HG03342 (cell line): ENCODE measurements at regions not wholly inside any gene's neighbourhood (a gene's known extent, or its start where the extent isn't known, plus 50 kb on each side); places are given as distances from the start of the nearest gene placed in this dataset.
"Not testable (repeated sequence)": the region's sequence is repeated elsewhere in the genome, so short reads cannot be mapped to it uniquely, and the experiment has no call there.

Experiments used
- ATAC-seq: cut with Tn5 transposase; IDR thresholded peaks from one replicate; pipeline ENCODE4 v1.9.1; 2021; ENCODE audit warnings: mild to moderate bottlenecking, moderate library complexity; ENCODE audit not compliant: unreplicated experiment

DNA sequence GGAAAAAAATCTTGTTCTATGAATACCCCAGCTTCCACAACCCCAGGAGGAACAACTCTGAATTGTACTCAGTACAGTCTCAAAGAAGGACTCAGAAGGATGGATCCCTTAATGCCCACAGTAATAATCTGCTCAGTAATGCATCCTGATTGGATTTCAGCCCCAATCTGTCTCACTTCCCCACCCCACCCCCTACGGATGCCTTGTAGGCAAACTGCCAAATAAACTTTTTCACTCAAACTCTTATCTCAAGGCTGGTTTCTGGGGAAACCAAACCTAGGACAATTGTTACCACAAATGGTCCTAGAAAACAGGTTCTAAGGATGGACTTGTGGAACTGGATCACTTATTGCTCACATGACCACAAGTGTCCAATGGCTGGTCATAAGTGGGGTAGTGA, 1021.8 kb upstream of the INTU start:
- ATAC-seq, result no peak

DNA sequence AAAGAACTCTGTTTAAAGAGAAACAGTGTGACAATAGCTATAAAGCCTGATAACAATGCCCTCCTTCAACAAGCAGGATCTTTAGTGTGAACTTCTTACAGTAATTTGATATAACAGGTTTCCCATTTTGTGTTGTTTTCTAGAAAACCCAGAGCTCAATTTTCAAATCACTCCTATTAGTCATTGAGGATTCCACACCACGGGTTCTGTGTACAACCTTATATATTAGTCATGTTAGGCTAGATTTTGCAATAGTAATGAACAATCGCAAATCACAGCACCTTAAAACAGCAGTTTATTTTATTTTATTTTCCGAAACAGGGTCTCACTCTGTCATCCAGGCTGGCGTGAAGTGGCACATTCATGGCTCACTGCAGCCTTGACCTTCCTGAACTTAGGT, 1020.9 kb upstream of the INTU start:
- ATAC-seq, result no peak

DNA sequence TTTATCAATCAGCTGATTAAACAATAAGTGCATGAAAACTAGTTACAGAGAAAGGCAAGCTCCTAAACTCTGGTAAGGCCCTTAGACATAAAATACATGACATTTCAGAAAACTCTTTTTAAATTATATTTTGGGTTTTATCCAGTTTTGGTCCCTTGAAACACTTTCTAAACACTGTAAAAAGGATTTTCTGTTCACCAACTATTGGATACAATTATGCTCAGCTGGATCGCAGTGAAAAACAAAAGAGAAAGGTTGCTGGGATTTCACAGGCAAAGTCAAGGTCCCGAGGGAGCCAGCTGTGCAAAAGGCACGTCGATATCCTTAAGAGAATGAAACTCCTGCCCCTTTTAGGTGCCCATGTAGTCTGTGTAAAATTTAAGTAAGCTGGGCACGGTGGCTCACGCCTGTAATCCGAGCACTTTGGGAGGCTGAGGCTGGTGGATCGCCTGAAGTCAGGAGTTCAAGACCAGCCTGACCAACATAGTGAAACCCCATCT, 1018.4 kb upstream of the INTU start:
- ATAC-seq, result no peak

DNA sequence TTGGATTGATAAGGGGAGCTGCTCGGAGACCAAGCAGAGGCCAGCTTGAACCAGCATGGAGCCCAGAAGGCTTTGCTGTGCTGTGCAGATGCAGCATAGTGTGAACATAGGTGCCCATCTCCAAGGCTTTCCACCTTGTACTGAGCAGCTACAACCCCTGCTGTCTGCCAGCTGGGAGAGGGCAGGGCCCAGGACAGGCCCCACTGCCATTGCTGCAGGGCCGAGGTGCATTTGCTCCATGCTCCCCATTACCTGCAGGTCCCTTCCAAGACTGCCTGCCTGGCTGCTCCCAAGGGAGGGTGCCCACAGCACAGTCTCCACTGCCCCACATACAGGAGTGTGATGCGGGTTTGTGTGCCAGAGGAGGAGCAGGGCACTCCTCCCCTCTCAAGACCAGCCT, 1016.0 kb upstream of the INTU start:
- no peak for ATAC-seq

DNA sequence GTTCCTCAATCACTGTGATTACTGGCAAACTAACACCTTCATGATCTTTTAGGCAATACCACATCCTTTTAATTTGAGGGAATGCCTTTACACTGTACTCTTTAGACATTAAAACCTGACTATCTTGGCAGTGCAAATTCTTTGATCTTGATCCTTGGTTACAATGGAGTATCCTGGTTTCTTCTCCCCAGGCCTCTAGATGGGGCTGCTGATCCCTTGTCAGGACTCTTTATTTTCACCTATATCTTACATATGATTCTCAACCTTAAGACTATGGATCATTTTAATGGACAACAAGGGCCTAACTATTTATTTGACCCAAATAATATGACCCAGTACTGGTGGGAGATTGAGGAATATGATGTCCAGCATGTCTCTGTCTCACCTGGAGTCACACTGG, 1005.5 kb upstream of the INTU start:
- ATAC-seq, result no peak

DNA sequence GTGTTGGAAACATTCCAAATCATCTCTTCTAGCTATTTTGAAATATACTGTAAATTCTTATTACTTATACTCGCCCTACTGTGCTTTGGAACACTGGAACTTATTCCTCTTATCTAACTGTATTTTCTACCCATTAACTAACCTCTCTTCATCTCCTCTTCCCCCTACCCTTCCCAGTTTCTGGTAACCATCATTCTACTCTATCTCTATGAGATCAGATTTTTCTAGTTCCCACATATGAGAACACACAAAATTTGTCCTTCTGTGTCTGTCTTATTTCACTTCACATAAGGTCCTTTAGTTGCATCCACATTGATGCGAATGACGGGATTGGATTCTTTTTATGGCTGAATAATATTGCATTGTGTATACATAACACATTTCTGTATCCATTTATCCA, 1003.8 kb upstream of the INTU start:
- no peak for ATAC-seq

DNA sequence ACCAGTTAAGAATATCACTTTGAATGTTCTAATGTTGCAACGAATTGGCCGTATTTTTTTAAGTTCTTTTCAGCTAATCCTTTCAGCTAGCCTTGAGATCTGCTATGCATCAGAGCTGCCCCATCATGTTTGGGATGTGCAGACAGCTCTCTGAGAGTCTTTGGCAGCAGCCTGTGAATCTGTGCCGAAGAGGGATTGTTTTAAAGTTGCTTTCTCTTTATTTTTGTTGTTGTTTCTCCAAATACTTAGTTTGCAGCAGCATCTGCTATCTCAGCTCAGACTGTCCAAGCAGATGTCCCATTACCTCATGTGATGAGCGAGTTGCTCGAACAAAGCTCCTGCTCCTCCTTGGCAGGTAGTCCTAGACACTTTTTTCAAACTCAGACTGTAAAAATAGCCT, 1002.5 kb upstream of the INTU start:
- ATAC-seq, result no peak

DNA sequence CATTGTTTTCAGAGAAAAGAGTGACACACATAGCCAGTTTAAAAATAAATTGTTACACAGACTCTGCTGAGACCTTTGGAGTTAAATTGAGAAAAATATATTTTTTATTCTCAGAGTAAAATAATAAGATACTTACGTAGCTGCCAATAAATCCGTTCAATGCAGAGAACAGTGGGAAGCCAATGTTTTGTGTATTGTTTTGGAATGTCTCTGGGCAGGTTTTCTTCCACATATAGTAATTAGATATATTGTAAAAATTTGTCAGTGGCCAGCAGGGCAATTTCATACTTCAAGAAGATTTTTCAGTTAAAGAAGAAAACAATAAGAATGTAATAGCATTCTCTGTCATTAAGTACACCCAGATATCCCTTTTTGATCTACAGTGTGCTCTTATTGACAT, 999.5 kb upstream of the INTU start:
- no peak for ATAC-seq

DNA sequence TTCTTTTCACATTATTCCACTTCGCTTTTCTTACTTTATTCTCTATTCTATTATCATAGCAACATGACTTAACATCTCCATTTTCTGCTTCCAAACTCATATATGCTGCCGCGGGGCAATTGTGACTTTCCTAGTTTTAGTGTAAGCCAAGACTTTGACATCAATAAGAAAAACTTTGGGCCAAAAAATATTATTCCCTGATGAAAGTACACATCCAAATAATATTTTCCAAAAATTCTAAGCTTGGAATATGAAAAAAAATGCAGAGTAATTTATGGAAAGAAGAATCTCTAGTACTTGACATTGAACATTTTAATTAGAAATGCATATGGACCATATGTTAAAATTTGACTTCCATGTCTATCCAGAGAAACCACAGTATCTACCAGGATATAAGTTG, 995.1 kb upstream of the INTU start:
- no peak for ATAC-seq

DNA sequence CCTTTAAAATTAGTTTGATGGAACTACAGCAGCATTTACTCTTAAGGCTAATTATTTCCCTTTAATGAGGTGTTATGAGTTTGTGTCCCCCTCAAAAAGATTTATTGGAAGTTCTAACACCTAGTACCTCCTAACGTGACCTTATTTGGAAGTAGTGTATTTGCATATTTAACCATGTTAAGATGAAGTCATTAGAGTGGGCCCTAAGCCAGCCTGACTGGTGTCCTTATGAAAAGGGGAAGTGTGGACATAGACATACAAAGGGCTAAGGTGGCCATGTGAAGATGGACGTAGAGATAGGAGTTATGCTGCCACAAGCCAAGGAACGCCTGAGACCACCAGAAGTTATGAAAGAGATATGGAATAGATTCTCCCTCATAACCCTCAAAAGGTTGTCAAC, 985.4 kb upstream of the INTU start:
- no peak for ATAC-seq

DNA sequence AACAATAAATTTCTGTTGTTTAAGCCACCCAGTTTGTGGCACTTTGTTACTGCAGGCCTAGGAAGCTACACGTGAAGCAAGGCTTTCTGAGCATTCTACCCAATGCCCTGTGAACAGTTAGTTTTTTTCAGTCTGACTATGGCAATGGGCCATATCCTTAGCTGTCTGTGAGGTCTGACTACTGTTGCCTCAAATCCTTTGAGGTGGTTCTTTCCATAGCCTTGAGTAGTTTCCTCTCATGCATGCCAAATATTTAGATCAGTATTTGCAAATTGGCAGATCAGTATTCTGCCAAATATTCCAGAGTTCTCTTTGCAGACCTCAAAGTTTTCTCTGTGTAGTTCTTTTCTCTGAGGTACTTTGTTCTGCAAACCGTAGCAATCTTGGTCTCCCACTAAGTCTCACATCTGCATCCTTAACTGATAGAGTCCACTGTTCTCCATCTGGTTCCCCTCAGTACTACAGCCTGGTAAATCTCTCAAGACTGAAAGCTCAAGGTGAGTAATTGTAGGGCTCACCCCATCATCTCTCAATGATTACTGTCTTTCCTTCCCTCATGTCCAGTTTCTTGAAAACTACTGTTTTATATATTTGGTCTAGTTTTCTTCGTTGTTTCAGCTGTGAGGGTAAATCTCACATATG, 984.9 kb upstream of the INTU start:
- no peak for ATAC-seq

DNA sequence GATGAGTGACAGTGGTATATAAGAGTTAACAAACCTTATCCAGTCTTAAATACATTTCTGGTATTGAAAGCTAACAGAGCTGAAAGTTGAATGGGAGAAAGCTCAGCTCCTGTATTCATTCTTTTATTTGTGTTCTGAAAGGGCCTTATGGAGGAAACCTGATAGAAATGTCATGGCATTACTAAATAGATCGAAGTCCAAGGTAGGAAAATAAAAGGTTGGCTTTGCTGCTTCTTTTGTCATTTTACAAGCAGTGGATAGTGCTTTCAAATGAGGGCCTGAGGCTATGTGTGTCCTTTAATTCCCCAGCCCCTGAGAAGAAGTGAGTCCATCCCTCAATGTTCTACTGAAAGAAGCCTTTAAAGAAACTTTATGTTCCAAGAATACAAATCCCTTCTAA, 974.3 kb upstream of the INTU start:
- ATAC-seq, result no peak

DNA sequence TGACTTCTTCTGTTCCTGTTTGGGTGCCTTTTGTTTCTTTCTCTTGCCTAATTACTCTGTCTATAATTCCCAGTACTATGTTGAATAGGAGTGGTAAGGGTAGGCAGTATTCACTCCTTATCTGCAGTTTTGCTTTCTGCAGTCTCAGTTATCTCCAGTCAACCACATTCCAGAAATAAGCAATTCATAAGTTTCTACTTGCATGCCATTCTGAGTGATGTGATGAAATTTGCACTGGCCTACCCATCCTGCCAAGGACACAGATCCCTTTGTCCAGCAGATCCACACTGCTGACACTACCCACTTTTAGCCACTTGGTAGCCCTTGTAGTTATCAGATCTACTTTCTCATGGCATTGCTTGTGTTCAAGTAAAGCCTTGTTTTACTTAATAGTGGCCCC, 971.6 kb upstream of the INTU start:
- no peak for ATAC-seq

DNA sequence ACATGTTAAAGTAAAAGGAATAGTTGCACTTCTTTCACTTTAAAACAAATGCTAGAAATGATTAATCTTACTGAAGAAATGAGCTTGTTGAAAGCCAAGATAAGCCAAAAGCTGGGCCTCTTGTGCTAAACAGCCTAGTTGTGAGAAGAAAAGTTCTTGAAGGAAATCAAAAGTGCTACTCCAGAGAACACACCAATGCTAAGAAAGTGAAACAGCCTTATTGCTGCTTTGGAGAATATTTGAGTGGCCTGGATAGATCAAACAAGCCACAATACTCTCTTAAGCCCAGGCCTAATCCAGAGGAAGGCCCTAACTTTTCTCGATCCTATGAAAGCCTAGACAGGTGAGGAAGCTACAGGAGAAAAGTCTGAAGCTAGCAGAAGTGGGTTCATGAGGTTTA, 967.9 kb upstream of the INTU start:
- ATAC-seq, result no peak

DNA sequence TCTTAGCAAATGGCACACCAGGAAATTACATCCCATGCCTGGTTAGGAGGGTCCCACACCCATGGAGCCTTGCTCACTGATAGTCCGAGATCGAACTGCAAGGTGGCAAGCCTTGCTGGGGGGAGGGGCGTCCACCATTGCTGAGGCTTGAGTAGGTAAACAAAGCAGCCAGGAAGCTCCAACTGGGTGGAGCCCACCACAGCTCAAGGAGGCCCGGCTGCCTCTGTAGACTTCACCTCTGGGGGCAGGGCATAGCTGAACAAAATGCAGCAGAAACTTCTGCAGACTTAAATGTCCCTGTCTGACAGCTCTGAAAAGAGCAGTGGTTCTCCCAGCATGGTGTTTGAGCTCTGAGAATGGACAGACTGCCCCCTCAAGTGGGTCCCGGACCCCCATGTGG, 962.7 kb upstream of the INTU start:
- not testable (repeated sequence) for ATAC-seq

DNA sequence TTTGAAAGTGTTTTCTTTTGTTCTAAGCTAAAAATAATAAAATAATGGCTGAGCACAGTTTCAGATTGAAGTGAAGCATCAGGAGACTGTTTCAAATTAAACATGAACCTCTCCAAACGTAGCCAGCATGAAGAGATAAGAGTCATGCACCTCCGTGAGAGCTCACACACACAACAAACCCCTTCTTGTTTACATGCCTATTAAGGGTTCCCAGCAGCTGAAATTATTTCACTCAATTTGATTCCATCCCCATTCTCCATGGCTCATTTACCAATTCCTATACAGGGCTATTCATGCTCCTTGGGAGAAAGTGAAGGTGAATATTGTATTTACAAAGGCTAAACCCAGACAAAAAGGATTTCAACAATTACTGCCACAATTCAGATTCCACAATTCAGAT, 954.1 kb upstream of the INTU start:
- no peak for ATAC-seq

DNA sequence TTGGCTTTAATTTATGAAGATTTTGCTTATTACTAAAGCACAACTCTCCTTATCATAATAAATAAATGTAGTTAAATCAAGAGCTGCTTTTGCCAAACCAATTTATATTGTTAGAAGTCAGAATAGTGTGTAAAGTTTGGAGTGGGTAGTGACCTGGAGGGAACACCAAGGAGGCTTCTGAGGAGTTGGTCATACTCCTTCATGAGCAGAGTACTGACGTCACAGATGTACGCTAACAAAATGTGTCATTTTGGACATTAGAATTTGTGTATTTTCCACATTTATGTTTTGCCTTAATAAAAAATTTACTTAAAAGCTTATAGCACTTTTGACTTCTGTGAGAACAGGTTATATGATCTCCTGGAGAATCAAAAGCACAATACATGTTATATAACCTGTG, 953.5 kb upstream of the INTU start:
- ATAC-seq, result no peak

DNA sequence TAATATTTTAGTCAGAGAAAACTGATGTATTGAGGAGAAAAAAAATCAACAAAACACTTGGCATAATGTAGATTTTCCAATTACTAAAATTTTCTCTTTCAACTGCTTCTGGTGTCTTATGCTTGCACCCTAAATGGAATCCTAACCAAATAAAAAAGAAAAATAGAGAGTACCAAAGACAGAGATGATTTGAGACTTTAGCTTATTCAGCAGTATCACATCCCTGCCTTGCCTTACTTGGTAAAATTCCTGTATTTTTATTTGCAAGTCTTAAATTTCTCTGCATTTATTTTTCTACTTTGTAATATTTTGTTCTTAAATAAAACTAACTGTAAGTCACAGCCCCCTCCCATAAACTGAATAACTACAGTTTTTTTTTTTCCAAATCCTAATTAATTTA, 950.5 kb upstream of the INTU start:
- no peak for ATAC-seq

DNA sequence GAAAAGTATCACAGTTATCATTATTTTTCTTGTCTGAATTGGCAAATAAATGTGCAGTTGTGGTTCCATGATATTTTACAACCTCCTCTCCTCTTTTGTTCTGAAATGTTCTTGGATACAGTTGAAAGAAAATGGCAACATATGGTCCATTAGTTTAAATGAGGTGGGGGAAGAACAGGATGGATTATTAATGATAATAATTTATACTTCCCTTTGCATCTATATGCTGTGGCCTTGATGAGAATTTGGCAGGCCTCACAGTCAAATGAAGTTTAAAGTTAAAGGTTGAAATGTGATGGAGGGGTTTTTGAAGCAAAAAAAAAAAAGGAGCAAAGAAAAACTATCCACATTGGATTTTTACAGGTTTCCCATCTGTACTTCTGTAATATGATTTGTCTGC, 946.3 kb upstream of the INTU start:
- ATAC-seq, result no peak

DNA sequence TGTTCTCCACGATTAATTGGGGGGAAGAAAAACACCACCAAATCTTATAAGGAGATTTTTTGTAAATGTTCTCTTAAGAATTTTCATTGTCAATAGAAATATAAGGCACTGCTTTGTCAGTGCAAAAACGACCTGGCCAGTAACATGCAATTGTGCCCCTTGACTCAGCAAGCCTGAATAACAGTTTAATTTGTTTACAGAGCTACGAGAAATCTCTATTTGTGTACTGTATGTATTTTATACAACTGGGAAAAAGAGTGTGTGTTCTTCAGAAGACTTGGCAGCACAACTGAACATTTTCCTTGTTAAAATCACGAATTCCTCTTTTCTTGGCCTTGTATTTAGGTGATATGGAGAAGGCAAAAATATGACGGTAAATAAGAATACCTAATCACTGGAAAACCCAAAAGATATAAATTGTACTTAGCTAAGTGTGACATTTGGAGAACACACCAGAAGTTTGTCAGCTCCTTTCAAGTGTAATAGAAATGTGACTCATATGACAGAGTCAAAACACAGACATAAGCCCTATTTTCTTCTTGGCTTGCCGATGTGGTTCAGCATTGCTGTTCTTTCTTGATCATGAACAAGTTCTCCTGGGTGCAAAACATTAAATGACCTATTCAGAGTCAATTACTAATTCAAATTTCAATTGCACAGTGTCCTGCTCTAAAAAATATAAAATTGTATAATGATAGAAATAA, 945.0 kb upstream of the INTU start:
- no peak for ATAC-seq

DNA sequence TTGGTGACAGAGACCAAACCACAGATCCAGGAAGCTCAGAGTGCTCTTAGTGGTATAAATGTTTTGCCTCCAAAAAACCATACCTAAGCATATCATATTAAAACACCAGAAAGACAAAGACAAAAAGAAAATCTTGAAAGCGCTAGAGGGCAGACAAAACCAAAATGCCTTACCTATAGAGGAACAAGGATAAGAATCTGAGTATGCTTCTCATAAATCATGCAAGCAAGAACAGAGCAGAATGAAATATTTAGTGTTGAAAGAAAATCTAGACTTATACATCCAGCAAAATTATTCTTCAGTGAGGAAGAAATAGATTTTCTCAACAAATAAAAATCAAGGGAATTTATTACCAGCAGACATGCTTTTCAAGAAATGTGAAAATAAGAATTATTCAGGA, 941.0 kb upstream of the INTU start:
- no peak for ATAC-seq

DNA sequence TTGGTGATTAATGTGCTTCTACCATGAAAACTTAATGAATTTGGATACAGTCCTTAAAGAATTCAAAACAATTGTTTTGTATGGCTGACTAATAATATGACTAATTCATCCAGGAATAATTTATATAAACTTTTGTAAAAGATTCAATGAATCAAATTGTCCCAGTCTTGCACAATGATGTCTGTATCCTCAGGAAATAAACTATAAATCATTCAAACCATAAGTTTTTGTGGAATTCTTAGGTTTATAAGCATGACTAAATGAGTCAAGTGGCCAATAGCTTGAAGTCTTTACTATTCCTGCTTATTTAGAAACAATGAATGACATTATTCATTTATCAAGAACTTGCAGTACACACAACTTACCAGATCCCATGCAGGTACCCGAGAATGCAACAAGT, 935.0 kb upstream of the INTU start:
- ATAC-seq, result no peak

DNA sequence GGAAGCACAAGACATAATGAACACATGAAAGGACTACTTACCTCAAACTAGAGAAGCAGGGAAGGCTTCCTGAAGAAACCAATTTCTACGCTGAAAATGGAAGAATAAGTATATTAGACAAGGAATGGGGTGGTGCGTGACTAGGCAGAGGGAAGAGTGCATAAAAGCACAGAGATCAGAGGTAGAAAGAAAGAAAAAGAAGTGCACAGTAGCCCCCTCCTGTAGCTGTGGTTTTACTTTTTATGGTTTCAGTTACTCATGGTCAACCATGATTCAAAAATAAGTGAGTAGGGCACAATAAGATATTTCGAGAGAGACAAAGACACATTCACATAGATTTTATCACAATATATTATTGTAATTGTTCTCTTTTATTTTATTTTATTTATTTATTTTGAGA, 934.5 kb upstream of the INTU start:
- ATAC-seq, result no peak
